GM23338 (cell line): ENCODE measurements at regions not wholly inside any gene's neighbourhood (a gene's known extent, or its start where the extent isn't known, plus 50 kb on each side); places are given as distances from the start of the nearest gene placed in this dataset.

Experiments used
- ATAC-seq: fragments of 200-7000 bp; cut with Tn5 transposase; 3 replicates; pipeline ENCODE4 v1.9.1; 2020
- DNase-seq: peaks from one replicate; pipeline ENCODE4 v3.0.0-alpha.2; 2015; ENCODE audit warnings: low spot score
- H2AFZ ChIP-seq: fragments of 200-600 bp; sonication (generic); 2 replicates; pipeline ENCODE4 v1.8.0; 2016; ENCODE audit warnings: antibody characterized with exemption, mild to moderate bottlenecking, moderate library complexity
- H3F3A ChIP-seq: fragments of 200-600 bp; sonication (generic); replicated peaks from 2 replicates; pipeline ENCODE4 v1.8.0; 2017; ENCODE audit warnings: antibody characterized with exemption, mixed run types, low read depth
- H3K27ac ChIP-seq: fragments of 200-600 bp; sonication (generic); 2 replicates; pipeline ENCODE4 v1.6.1; 2016; ENCODE audit warnings: low read depth
- H3K27me3 ChIP-seq: fragments of 200-600 bp; sonication (generic); 2 replicates; pipeline ENCODE4 v1.8.0; 2016; ENCODE audit warnings: mild to moderate bottlenecking, mixed run types, moderate library complexity; ENCODE audit not compliant: insufficient read depth
- H3K36me3 ChIP-seq: fragments of 200-600 bp; sonication (generic); 2 replicates; pipeline ENCODE4 v1.8.0; 2016; ENCODE audit warnings: mild to moderate bottlenecking; ENCODE audit not compliant: insufficient read depth
- H3K4me1 ChIP-seq: fragments of 200-600 bp; sonication (generic); 2 replicates; pipeline ENCODE4 v1.8.0; 2016; ENCODE audit warnings: mild to moderate bottlenecking, moderate library complexity; ENCODE audit not compliant: insufficient read depth
- H3K4me2 ChIP-seq: fragments of 200-600 bp; sonication (generic); 2 replicates; pipeline ENCODE4 v1.7.1; 2017; ENCODE audit warnings: mixed run types
- H3K4me3 ChIP-seq: fragments of 200-600 bp; sonication (generic); 2 replicates; pipeline ENCODE4 v1.6.1; 2016; ENCODE audit warnings: mixed run types
- H3K79me2 ChIP-seq: fragments of 200-600 bp; sonication (generic); replicated peaks from 2 replicates; pipeline ENCODE4 v1.8.0; 2017; ENCODE audit warnings: mild to moderate bottlenecking; ENCODE audit not compliant: insufficient read depth
- H3K9me2 ChIP-seq: fragments of 200-600 bp; sonication (generic); 2 replicates; pipeline ENCODE4 v1.8.0; 2017; ENCODE audit not compliant: insufficient read depth
- H4K20me1 ChIP-seq: fragments of 200-600 bp; sonication (generic); replicated peaks from 2 replicates; pipeline ENCODE4 v1.8.0; 2017; ENCODE audit warnings: mild to moderate bottlenecking; ENCODE audit not compliant: insufficient read depth
- H3K27ac Mint-ChIP-seq: 2 replicates; pipeline ENCODE4 v1.8.0; 2020; ENCODE audit warnings: inconsistent platforms, mild to moderate bottlenecking, moderate library complexity, mixed read lengths
- H3K27me3 Mint-ChIP-seq: 3 replicates; pipeline ENCODE4 v1.8.0; 2022; ENCODE audit warnings: low read depth, mild to moderate bottlenecking, moderate library complexity, mixed read lengths, inconsistent platforms; ENCODE audit not compliant: insufficient read depth, poor library complexity
- H3K36me3 Mint-ChIP-seq: 3 replicates; pipeline ENCODE4 v1.8.0; 2021; ENCODE audit warnings: low read depth, mild to moderate bottlenecking, inconsistent platforms, moderate library complexity, mixed read lengths
- H3K4me1 Mint-ChIP-seq: 3 replicates; pipeline ENCODE4 v1.8.0; 2020; ENCODE audit warnings: mild to moderate bottlenecking, inconsistent platforms, mixed read lengths
- H3K4me3 Mint-ChIP-seq: 3 replicates; pipeline ENCODE4 v1.8.0; 2021; ENCODE audit warnings: moderate library complexity, mild to moderate bottlenecking, inconsistent platforms, mixed read lengths
- H3K9me3 Mint-ChIP-seq: 3 replicates; pipeline ENCODE4 v1.8.0; 2020; ENCODE audit warnings: moderate library complexity, mild to moderate bottlenecking, inconsistent platforms, mixed read lengths
- CREB1 ChIP-seq: fragments of 250-450 bp; sonication (Bioruptor Pico); IDR thresholded peaks from 2 replicates; pipeline ENCODE4 v1.5.0; 2020; ENCODE audit warnings: low read depth, mild to moderate bottlenecking, moderate library complexity
- EZH2 ChIP-seq: fragments of 200-600 bp; sonication (generic); IDR thresholded peaks from one replicate; pipeline ENCODE4 v1.8.0; 2017; ENCODE audit warnings: antibody characterized with exemption, mild to moderate bottlenecking, low read depth; ENCODE audit not compliant: unreplicated experiment
- EZH2phosphoT487 ChIP-seq: fragments of 200-600 bp; sonication (generic); IDR thresholded peaks from one replicate; pipeline ENCODE4 v1.8.1; 2018; ENCODE audit warnings: antibody characterized with exemption; ENCODE audit not compliant: unreplicated experiment
- JUNB ChIP-seq: IDR thresholded peaks from one replicate; pipeline ENCODE4 v1.6.1; 2016; ENCODE audit warnings: antibody characterized with exemption; ENCODE audit not compliant: unreplicated experiment
- NANOG ChIP-seq: IDR thresholded peaks from 2 replicates; pipeline ENCODE4 v1.6.1; 2016; ENCODE audit warnings: antibody characterized with exemption, borderline replicate concordance
- POLR2AphosphoS5 ChIP-seq: IDR thresholded peaks from 2 replicates; pipeline ENCODE4 v1.6.1; 2016; ENCODE audit warnings: antibody characterized with exemption, low read depth
- STAT1 ChIP-seq: IDR thresholded peaks from one replicate; pipeline ENCODE4 v1.6.1; 2016; ENCODE audit warnings: antibody characterized with exemption; ENCODE audit not compliant: unreplicated experiment
- ZNF114 ChIP-seq: fragments of 250-450 bp; sonication (Bioruptor Pico); IDR thresholded peaks from 2 replicates; pipeline ENCODE4 v1.5.0; 2020; ENCODE audit warnings: mild to moderate bottlenecking, moderate library complexity
- ZNF331 ChIP-seq: fragments of 250-450 bp; sonication (Bioruptor Pico); IDR thresholded peaks from 2 replicates; pipeline ENCODE4 v1.5.0; 2020; ENCODE audit warnings: low read depth, mild to moderate bottlenecking, moderate library complexity
- TF ChIP-seq, protein P1 (sequence below): IDR thresholded peaks from one replicate; pipeline ENCODE4 v1.6.1; 2018; ENCODE audit warnings: antibody characterized with exemption; ENCODE audit not compliant: unreplicated experiment
- TF ChIP-seq, protein P2 (sequence below): IDR thresholded peaks from 2 replicates; pipeline ENCODE4 v1.6.1; 2016; ENCODE audit warnings: antibody characterized with exemption
- TF ChIP-seq, protein P3 (sequence below), 2 experiments: fragments of 200-600 bp in 1 of 2; sonication (generic) in 1 of 2; conservative IDR thresholded peaks; 2 replicates each; pipeline versions ENCODE4 v1.5.1 to v1.6.1; 2016 to 2017; ENCODE audit warnings: antibody characterized with exemption in 2 of 2, low read depth in 2 of 2, mild to moderate bottlenecking in 2 of 2, moderate library complexity in 1 of 2

DNA sequence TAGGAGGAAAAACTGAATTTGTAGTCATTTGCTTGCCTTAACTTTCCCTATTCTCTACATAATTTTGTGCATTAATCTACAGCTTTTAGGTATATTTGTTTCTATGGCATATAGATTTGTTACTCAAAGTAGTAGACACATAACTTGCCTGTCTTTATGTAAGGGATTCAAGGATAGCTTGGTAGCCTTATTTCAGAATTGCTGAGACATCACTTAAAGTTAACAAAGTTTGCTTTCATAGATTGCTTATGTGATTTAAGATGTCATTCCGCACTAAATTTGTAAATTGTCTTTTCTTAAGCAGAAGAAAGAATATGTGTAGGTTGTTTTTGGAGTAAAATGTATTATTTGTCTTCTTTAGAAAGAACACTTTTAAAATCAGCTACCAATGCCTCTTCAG, 477.7 kb upstream of the NOVA1 start:
- TF ChIP-seq, protein P1, sequence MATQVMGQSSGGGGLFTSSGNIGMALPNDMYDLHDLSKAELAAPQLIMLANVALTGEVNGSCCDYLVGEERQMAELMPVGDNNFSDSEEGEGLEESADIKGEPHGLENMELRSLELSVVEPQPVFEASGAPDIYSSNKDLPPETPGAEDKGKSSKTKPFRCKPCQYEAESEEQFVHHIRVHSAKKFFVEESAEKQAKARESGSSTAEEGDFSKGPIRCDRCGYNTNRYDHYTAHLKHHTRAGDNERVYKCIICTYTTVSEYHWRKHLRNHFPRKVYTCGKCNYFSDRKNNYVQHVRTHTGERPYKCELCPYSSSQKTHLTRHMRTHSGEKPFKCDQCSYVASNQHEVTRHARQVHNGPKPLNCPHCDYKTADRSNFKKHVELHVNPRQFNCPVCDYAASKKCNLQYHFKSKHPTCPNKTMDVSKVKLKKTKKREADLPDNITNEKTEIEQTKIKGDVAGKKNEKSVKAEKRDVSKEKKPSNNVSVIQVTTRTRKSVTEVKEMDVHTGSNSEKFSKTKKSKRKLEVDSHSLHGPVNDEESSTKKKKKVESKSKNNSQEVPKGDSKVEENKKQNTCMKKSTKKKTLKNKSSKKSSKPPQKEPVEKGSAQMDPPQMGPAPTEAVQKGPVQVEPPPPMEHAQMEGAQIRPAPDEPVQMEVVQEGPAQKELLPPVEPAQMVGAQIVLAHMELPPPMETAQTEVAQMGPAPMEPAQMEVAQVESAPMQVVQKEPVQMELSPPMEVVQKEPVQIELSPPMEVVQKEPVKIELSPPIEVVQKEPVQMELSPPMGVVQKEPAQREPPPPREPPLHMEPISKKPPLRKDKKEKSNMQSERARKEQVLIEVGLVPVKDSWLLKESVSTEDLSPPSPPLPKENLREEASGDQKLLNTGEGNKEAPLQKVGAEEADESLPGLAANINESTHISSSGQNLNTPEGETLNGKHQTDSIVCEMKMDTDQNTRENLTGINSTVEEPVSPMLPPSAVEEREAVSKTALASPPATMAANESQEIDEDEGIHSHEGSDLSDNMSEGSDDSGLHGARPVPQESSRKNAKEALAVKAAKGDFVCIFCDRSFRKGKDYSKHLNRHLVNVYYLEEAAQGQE = no peak
- TF ChIP-seq, protein P2, sequence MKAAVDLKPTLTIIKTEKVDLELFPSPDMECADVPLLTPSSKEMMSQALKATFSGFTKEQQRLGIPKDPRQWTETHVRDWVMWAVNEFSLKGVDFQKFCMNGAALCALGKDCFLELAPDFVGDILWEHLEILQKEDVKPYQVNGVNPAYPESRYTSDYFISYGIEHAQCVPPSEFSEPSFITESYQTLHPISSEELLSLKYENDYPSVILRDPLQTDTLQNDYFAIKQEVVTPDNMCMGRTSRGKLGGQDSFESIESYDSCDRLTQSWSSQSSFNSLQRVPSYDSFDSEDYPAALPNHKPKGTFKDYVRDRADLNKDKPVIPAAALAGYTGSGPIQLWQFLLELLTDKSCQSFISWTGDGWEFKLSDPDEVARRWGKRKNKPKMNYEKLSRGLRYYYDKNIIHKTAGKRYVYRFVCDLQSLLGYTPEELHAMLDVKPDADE = no peak
- TF ChIP-seq JUNB (no peak), NANOG (no peak), EZH2 (no peak), CREB1 (no peak), EZH2phosphoT487 (no peak), ZNF331 (CRISPR knock-in tag) (no peak)

DNA sequence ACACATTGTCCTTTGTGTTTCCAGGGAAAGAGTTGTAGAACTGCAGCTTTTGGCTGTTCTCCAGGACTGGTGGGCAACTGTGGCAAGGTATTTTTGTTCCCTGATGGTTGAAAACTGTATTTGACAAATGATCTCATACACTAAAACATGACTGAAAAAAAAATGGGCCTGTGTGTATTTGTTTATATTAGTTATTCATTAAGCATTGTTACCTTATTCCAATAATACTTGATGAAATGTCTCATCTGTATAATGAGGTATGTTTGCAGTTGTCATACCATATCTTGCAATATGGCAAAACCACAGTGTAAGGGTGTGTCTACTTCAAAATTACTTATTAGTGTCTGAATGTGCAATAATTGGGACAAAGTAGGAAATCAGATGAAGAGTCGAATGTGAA, 479.4 kb upstream of the NOVA1 start:
- no peaks in the 10 kb centered on the region for H3K27me3 ChIP-seq
- H3K4me2 ChIP-seq = no peak overlapping the region
- Mint-ChIP-seq H3K4me1 (peaks cover 7% of the 10 kb centered on the region; the same call in 2 of the 3 replicates), H3K9me3 (no peaks in the 10 kb centered on the region), H3K36me3 (no peaks in the 10 kb centered on the region), H3K4me3 (no peak overlapping the region), H3K27me3 (no peaks in the 10 kb centered on the region), H3K27ac (no peak overlapping the region)
- H3K36me3 ChIP-seq = no peaks in the 10 kb centered on the region
- no peaks in the 10 kb centered on the region for H3F3A ChIP-seq
- DNase-seq (no peak), ATAC-seq (no peak)
- no peak overlapping the region for H2AFZ ChIP-seq
- no peak overlapping the region for H3K27ac ChIP-seq
- no peaks in the 10 kb centered on the region for H4K20me1 ChIP-seq
- no peaks in the 10 kb centered on the region; the same call in 1 of the 2 replicates for H3K9me2 ChIP-seq
- no peak overlapping the region for H3K4me3 ChIP-seq
- no peaks in the 10 kb centered on the region for H3K79me2 ChIP-seq
- no peaks in the 10 kb centered on the region for H3K4me1 ChIP-seq
- TF ChIP-seq, protein P1 = no peak
- TF ChIP-seq EZH2phosphoT487 (no peak), STAT1 (no peak), CREB1 (no peak), ZNF114 (CRISPR knock-in tag) (no peak), NANOG (no peak), EZH2 (no peak), JUNB (no peak), POLR2AphosphoS5 (no peak), ZNF331 (CRISPR knock-in tag) (no peak)
- TF ChIP-seq, protein P2 = no peak
- TF ChIP-seq, protein P3, sequence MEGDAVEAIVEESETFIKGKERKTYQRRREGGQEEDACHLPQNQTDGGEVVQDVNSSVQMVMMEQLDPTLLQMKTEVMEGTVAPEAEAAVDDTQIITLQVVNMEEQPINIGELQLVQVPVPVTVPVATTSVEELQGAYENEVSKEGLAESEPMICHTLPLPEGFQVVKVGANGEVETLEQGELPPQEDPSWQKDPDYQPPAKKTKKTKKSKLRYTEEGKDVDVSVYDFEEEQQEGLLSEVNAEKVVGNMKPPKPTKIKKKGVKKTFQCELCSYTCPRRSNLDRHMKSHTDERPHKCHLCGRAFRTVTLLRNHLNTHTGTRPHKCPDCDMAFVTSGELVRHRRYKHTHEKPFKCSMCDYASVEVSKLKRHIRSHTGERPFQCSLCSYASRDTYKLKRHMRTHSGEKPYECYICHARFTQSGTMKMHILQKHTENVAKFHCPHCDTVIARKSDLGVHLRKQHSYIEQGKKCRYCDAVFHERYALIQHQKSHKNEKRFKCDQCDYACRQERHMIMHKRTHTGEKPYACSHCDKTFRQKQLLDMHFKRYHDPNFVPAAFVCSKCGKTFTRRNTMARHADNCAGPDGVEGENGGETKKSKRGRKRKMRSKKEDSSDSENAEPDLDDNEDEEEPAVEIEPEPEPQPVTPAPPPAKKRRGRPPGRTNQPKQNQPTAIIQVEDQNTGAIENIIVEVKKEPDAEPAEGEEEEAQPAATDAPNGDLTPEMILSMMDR (conservative IDR thresholded peaks at IDR 0.05; ENCODE audit: low read depth in 2 of 2) = no peak

More for the DNA sequence above, 477.7 kb upstream of the NOVA1 start:
- ATAC-seq (no peak), DNase-seq (no peak)
- H3K36me3 Mint-ChIP-seq = no peaks in the 10 kb centered on the region
- H3K27me3 ChIP-seq = no peaks in the 10 kb centered on the region
- H3K4me2 ChIP-seq = no peak overlapping the region
- H3K27ac ChIP-seq = no peak overlapping the region
- H3K9me2 ChIP-seq = no peaks in the 10 kb centered on the region; the same call in 1 of the 2 replicates
- H3K4me1 ChIP-seq = no peaks in the 10 kb centered on the region
- H3K27ac Mint-ChIP-seq = no peak overlapping the region
- H3K9me3 Mint-ChIP-seq = no peaks in the 10 kb centered on the region
- peaks cover 7% of the 10 kb centered on the region; the same call in 2 of the 3 replicates for H3K4me1 Mint-ChIP-seq
- no peaks in the 10 kb centered on the region for H3K27me3 Mint-ChIP-seq
- H3K79me2 ChIP-seq = no peaks in the 10 kb centered on the region
- H3F3A ChIP-seq = no peaks in the 10 kb centered on the region
- no peaks in the 10 kb centered on the region for H4K20me1 ChIP-seq
- H2AFZ ChIP-seq = no peak overlapping the region
- no peak overlapping the region for H3K4me3 Mint-ChIP-seq
- no peak overlapping the region for H3K4me3 ChIP-seq
- no peaks in the 10 kb centered on the region for H3K36me3 ChIP-seq
